ENCODE measurements at regions not wholly inside any gene's neighbourhood (a gene's known extent, or its start where the extent isn't known, plus 50 kb on each side); places are given as distances from the start of the nearest gene placed in this dataset.
"Not testable (repeated sequence)": the region's sequence is repeated elsewhere in the genome, so short reads cannot be mapped to it uniquely, and the experiment has no call there.

DNA sequence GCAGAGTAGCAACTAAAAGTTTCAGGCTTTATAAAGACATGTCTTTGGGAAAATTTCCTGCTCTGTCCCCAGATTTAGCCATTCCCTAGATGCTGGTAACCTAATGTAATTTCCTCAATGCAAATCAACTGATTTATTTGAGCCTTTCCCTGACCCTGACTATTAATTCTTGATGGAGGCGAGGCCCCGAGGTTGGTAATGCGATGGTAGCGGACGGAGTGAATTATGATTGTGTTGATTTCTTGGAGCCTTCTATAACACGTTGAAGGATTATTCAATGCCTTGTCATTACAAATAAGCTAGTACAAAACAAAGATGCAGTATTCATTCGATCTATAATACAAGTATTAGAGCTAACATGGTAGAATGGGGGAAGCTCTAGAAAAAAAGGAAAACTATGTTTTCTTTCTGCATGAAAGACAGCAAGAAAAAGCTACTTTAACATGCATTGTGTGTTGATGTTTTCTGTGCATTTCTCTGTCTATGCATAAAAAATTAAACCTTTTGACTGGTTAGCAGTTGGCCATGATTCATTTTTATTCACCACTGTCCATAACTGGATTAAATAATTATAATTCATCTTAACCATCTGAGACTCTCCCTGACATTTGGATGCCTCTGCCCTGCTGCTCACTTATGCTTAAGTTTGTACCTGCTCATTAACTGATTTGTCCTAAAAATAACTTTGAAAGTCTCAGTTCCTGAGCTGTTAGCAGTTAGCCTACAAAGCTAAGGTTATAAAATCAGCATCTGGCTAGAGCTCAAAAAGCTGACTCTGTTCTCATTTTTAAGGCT is 490.2 kb upstream of the NUDT12 start:
- H3K27ac ChIP-seq: no peak overlapping the region
- TF ChIP-seq, protein P1, sequence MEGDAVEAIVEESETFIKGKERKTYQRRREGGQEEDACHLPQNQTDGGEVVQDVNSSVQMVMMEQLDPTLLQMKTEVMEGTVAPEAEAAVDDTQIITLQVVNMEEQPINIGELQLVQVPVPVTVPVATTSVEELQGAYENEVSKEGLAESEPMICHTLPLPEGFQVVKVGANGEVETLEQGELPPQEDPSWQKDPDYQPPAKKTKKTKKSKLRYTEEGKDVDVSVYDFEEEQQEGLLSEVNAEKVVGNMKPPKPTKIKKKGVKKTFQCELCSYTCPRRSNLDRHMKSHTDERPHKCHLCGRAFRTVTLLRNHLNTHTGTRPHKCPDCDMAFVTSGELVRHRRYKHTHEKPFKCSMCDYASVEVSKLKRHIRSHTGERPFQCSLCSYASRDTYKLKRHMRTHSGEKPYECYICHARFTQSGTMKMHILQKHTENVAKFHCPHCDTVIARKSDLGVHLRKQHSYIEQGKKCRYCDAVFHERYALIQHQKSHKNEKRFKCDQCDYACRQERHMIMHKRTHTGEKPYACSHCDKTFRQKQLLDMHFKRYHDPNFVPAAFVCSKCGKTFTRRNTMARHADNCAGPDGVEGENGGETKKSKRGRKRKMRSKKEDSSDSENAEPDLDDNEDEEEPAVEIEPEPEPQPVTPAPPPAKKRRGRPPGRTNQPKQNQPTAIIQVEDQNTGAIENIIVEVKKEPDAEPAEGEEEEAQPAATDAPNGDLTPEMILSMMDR (conservative IDR thresholded peaks at IDR 0.05): no peak

DNA sequence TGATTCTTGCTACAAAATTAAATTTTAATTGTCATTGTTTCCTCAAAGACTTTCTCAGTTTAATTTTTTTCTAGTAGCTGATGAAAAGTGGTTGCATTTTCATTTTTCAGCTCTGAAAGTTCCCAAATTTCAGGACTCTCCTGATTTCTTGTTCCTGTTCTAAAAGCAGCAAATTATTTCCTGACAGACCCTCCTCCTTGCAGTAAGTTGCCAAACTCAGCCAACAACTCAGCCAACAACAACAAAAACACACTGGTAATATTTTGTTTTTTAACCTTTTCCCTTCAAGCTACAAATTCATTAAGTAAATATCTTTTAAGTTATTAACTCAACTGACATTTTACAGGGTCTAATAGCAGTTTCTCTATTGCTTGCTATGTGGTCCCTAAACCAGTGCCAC is 487.8 kb upstream of the NUDT12 start:
- H3K27ac ChIP-seq: no peak overlapping the region
- TF ChIP-seq, protein P1 (conservative IDR thresholded peaks at IDR 0.05): no peak

GRCh38 chr5:104049752-104050151 is 487.2 kb upstream of the NUDT12 start:
- no peak overlapping the region for H3K27ac ChIP-seq
- TF ChIP-seq, protein P1 (conservative IDR thresholded peaks at IDR 0.05): no peak

GRCh38 chr5:104048231-104048630 is 485.6 kb upstream of the NUDT12 start:
- no peak overlapping the region for H3K27ac ChIP-seq
- TF ChIP-seq, protein P1 (conservative IDR thresholded peaks at IDR 0.05): no peak

DNA sequence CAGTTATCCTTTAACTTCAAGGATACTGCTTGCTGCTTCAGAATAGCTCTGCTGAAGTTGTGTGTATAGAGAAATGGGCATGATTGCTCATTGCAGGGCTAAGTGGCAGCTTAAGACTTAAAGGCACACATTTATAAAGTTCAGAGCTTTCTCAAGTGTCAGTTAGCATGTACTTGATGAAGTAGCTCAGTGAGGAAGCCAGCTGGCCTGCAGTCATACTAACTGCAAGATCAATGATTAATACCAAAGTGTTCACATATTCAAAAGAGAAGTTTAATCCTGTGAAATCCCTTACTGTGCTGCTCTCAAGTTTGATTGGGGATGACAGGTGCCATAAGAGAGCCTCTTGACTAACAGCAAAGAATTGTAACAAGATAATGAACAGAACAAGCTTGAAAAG is 483.4 kb upstream of the NUDT12 start:
- TF ChIP-seq, protein P1 (conservative IDR thresholded peaks at IDR 0.05): no peak
- no peak overlapping the region for H3K27ac ChIP-seq

- H3K27ac ChIP-seq: not testable (repeated sequence)
These were observed 477.3 kb upstream of the NUDT12 start for GRCh38 chr5:104039871-104040270.

- H3K27ac ChIP-seq: not testable (repeated sequence)
These were observed 474.5 kb upstream of the NUDT12 start for GRCh38 chr5:104037136-104037535.

- H3K27ac ChIP-seq: not testable (repeated sequence)
These were observed 470.6 kb upstream of the NUDT12 start for GRCh38 chr5:104033186-104033585.

- TF ChIP-seq, protein P1 (conservative IDR thresholded peaks at IDR 0.05): no peak
- no peak overlapping the region for H3K27ac ChIP-seq
These were observed 461.9 kb upstream of the NUDT12 start for GRCh38 chr5:104024538-104024937.

Measured in VCaP (cell line).